NCI-H460 (cell line): ENCODE measurements at regions not wholly inside any gene's neighbourhood (a gene's known extent, or its start where the extent isn't known, plus 50 kb on each side); places are given as distances from the start of the nearest gene placed in this dataset.

ENCODE experiments used
- DNase-seq: peaks from one replicate; pipeline ENCODE4 v3.0.0-alpha.2; 2016; ENCODE audit warnings: low read depth; ENCODE audit errors: extremely low read depth

GRCh38 chr5:162484095-162484494 lies 416.5 kb downstream of the GABRG2 start:
- DNase-seq, result no peak

GRCh38 chr5:162484986-162485385 lies 417.4 kb downstream of the GABRG2 start:
- DNase-seq, result no peak

- DNase-seq, result no peak
Measured at GRCh38 chr5:162485666-162486292, 418.2 kb downstream of the GABRG2 start.

GRCh38 chr5:162487528-162488525 lies 420.3 kb downstream of the GABRG2 start:
- DNase-seq, result no peak

- DNase-seq, result no peak
Measured at GRCh38 chr5:162496100-162496808, 428.7 kb downstream of the GABRG2 start.

- DNase-seq, result no peak
Measured at GRCh38 chr5:162497455-162497854, 429.9 kb downstream of the GABRG2 start.

- no peak for DNase-seq
Measured at GRCh38 chr5:162502780-162503179, 435.2 kb downstream of the GABRG2 start.

GRCh38 chr5:162503796-162504195 lies 436.2 kb downstream of the GABRG2 start:
- DNase-seq, result no peak

GRCh38 chr5:162512935-162513565 lies 445.5 kb downstream of the GABRG2 start:
- no peak for DNase-seq

GRCh38 chr5:162514116-162514515 lies 446.5 kb downstream of the GABRG2 start:
- no peak for DNase-seq

- DNase-seq, result no peak
Measured at GRCh38 chr5:162520878-162521277, 453.3 kb downstream of the GABRG2 start.

- no peak for DNase-seq
Measured at GRCh38 chr5:162529209-162529608, 461.6 kb downstream of the GABRG2 start.

GRCh38 chr5:162529886-162530285 lies 462.3 kb downstream of the GABRG2 start:
- peak; percentile 1 for DNase-seq

GRCh38 chr5:162543437-162543836 lies 475.9 kb downstream of the GABRG2 start:
- no peak for DNase-seq

- no peak for DNase-seq
Measured at GRCh38 chr5:162544905-162545304, 477.3 kb downstream of the GABRG2 start.

- no peak for DNase-seq
Measured at GRCh38 chr5:162550236-162550635, 482.7 kb downstream of the GABRG2 start.

GRCh38 chr5:162558120-162558519 lies 490.5 kb downstream of the GABRG2 start:
- no peak for DNase-seq

GRCh38 chr5:162567644-162568043 lies 500.1 kb downstream of the GABRG2 start:
- no peak for DNase-seq

GRCh38 chr5:162573758-162574157 lies 506.2 kb downstream of the GABRG2 start:
- DNase-seq, result no peak

- DNase-seq, result no peak
Measured at GRCh38 chr5:162591724-162592123, 524.2 kb downstream of the GABRG2 start.

GRCh38 chr5:162593881-162594280 lies 526.3 kb downstream of the GABRG2 start:
- DNase-seq, result no peak
